ENCODE measurements at regions not wholly inside any gene's neighbourhood (a gene's known extent, or its start where the extent isn't known, plus 50 kb on each side); places are given as distances from the start of the nearest gene placed in this dataset.

GRCh38 chr5:39898731-39899130, 474.0 kb upstream of the DAB2 start:
- no peak for TF ChIP-seq CTCF (IDR thresholded peaks at IDR 0.05)
- no peak for TF ChIP-seq POLR2A (IDR thresholded peaks at IDR 0.05)
